ENCODE measurements at regions not wholly inside any gene's neighbourhood (a gene's known extent, or its start where the extent isn't known, plus 50 kb on each side); places are given as distances from the start of the nearest gene placed in this dataset.
"Not testable (repeated sequence)": the region's sequence is repeated elsewhere in the genome, so short reads cannot be mapped to it uniquely, and the experiment has no call there.

- H3K18ac ChIP-seq (ENCODE audit: low read length), result peak overlapping the region; percentile 31
- WGBS, 2 donors (ENCODE audit: extremely low coverage in 2 of 2, insufficient read length in 2 of 2, insufficient replicate concordance in 1 of 2), result no CpG with 5 or more reads among the region's 24 CpGs
- H3K23ac ChIP-seq (ENCODE audit: low read depth, low read length, poor library complexity); H3K27me3 ChIP-seq (ENCODE audit: control insufficient read depth in 3 of 3, insufficient read depth in 3 of 3, low read depth in 1 of 3, low read length in 3 of 3); H3K9me3 ChIP-seq (replicated peaks in 1 of 2; ENCODE audit: control insufficient read depth in 2 of 2, insufficient read depth in 1 of 2, low read depth in 1 of 2, low read length in 2 of 2); H3K4ac ChIP-seq (ENCODE audit: low read length); H3K4me2 ChIP-seq (ENCODE audit: insufficient read depth, low read length, poor library complexity, severe bottlenecking); H3K36me3 ChIP-seq (replicated peaks in 1 of 2; ENCODE audit: control insufficient read depth in 2 of 2, insufficient read depth in 2 of 2, low read length in 2 of 2); H3K9ac ChIP-seq (ENCODE audit: low read depth, low read length, poor library complexity); H2BK12ac ChIP-seq (ENCODE audit: low read length); DNase-seq (ENCODE audit: low spot score); H3K4me1 ChIP-seq (ENCODE audit: control insufficient read depth in 2 of 2, insufficient read depth in 1 of 2, low read depth in 1 of 2, low read length in 2 of 2); H2AK5ac ChIP-seq (ENCODE audit: low read depth, low read length); H2BK15ac ChIP-seq (ENCODE audit: low read length); H3K14ac ChIP-seq (ENCODE audit: low read length); H3K4me3 ChIP-seq (ENCODE audit: low read length in 2 of 2); H3K79me1 ChIP-seq (ENCODE audit: low read depth, low read length); H3K27ac ChIP-seq (replicated peaks; ENCODE audit: low read length); H2BK5ac ChIP-seq (ENCODE audit: low read length); H2AFZ ChIP-seq (ENCODE audit: low read length); H2BK120ac ChIP-seq (ENCODE audit: low read depth, low read length); H4K8ac ChIP-seq (ENCODE audit: low read depth, low read length); H4K91ac ChIP-seq (ENCODE audit: low read depth, low read length, poor library complexity): not testable (repeated sequence)
Measured at GRCh38 chr16:9166326-9166993, 75.0 kb downstream of the HAPSTR1 start.

GRCh38 chr16:9169094-9169493, 77.7 kb downstream of the HAPSTR1 start:
- no peak for DNase-seq (ENCODE audit: low spot score)
- Histone ChIP-seq H3K27ac (replicated peaks; ENCODE audit: low read length) (no peak overlapping the region), H2BK12ac (ENCODE audit: low read length) (no peak overlapping the region), H2BK5ac (ENCODE audit: low read length) (no peak overlapping the region), H2BK15ac (ENCODE audit: low read length) (no peak overlapping the region), H3K79me1 (ENCODE audit: low read depth, low read length) (no peaks in the 10 kb centered on the region), H3K4ac (ENCODE audit: low read length) (no peak overlapping the region), H4K91ac (ENCODE audit: low read depth, low read length, poor library complexity) (no peak overlapping the region), H3K9ac (ENCODE audit: low read depth, low read length, poor library complexity) (no peak overlapping the region), H3K4me1 (ENCODE audit: control insufficient read depth in 2 of 2, insufficient read depth in 1 of 2, low read depth in 1 of 2, low read length in 2 of 2) (no peaks in the 10 kb centered on the region), H4K8ac (ENCODE audit: low read depth, low read length) (no peak overlapping the region), H3K9me3 (replicated peaks in 1 of 2; ENCODE audit: control insufficient read depth in 2 of 2, insufficient read depth in 1 of 2, low read depth in 1 of 2, low read length in 2 of 2) (peaks cover 0 to 4% of the 10 kb centered on the region in 2 donors), H3K14ac (ENCODE audit: low read length) (no peak overlapping the region), H2AK5ac (ENCODE audit: low read depth, low read length) (no peak overlapping the region), H2BK120ac (ENCODE audit: low read depth, low read length) (no peak overlapping the region), H3K4me3 (ENCODE audit: low read length in 2 of 2) (peak overlapping the region in 1 of 2 donors; percentile 64), H3K23ac (ENCODE audit: low read depth, low read length, poor library complexity) (no peak overlapping the region), H3K27me3 (ENCODE audit: control insufficient read depth in 3 of 3, insufficient read depth in 3 of 3, low read depth in 1 of 3, low read length in 3 of 3) (no peaks in the 10 kb centered on the region), H3K4me2 (ENCODE audit: insufficient read depth, low read length, poor library complexity, severe bottlenecking) (no peak overlapping the region), H3K36me3 (replicated peaks in 1 of 2; ENCODE audit: control insufficient read depth in 2 of 2, insufficient read depth in 2 of 2, low read length in 2 of 2) (no peaks in the 10 kb centered on the region), H2AFZ (ENCODE audit: low read length) (no peak overlapping the region), H3K18ac (ENCODE audit: low read length) (no peak overlapping the region)
- no CpG with 5 or more reads among the region's 7 CpGs for WGBS, 2 donors (ENCODE audit: extremely low coverage in 2 of 2, insufficient read length in 2 of 2, insufficient replicate concordance in 1 of 2)

GRCh38 chr16:9170470-9170869, 79.0 kb downstream of the HAPSTR1 start:
- Histone ChIP-seq H2AK5ac (ENCODE audit: low read depth, low read length) (no peak overlapping the region), H2BK5ac (ENCODE audit: low read length) (no peak overlapping the region), H3K27me3 (ENCODE audit: control insufficient read depth in 3 of 3, insufficient read depth in 3 of 3, low read depth in 1 of 3, low read length in 3 of 3) (no peaks in the 10 kb centered on the region), H2BK120ac (ENCODE audit: low read depth, low read length) (no peak overlapping the region), H4K8ac (ENCODE audit: low read depth, low read length) (no peak overlapping the region), H3K9ac (ENCODE audit: low read depth, low read length, poor library complexity) (no peak overlapping the region), H3K18ac (ENCODE audit: low read length) (no peak overlapping the region), H3K27ac (replicated peaks; ENCODE audit: low read length) (no peak overlapping the region), H3K9me3 (replicated peaks in 1 of 2; ENCODE audit: control insufficient read depth in 2 of 2, insufficient read depth in 1 of 2, low read depth in 1 of 2, low read length in 2 of 2) (peaks cover 0 to 2% of the 10 kb centered on the region in 2 donors), H3K14ac (ENCODE audit: low read length) (no peak overlapping the region), H3K23ac (ENCODE audit: low read depth, low read length, poor library complexity) (peak overlapping the region; percentile 49), H3K4me1 (ENCODE audit: control insufficient read depth in 2 of 2, insufficient read depth in 1 of 2, low read depth in 1 of 2, low read length in 2 of 2) (no peaks in the 10 kb centered on the region), H2AFZ (ENCODE audit: low read length) (no peak overlapping the region), H3K4me2 (ENCODE audit: insufficient read depth, low read length, poor library complexity, severe bottlenecking) (no peak overlapping the region), H3K36me3 (replicated peaks in 1 of 2; ENCODE audit: control insufficient read depth in 2 of 2, insufficient read depth in 2 of 2, low read length in 2 of 2) (no peaks in the 10 kb centered on the region), H2BK12ac (ENCODE audit: low read length) (no peak overlapping the region), H3K4ac (ENCODE audit: low read length) (no peak overlapping the region), H2BK15ac (ENCODE audit: low read length) (no peak overlapping the region), H3K79me1 (ENCODE audit: low read depth, low read length) (no peaks in the 10 kb centered on the region), H4K91ac (ENCODE audit: low read depth, low read length, poor library complexity) (no peak overlapping the region), H3K4me3 (ENCODE audit: low read length in 2 of 2) (no peak overlapping the region)
- no CpG with 5 or more reads among the region's 12 CpGs for WGBS, 2 donors (ENCODE audit: extremely low coverage in 2 of 2, insufficient read length in 2 of 2, insufficient replicate concordance in 1 of 2)
- no peak for DNase-seq (ENCODE audit: low spot score)

- no peak overlapping the region for H3K27ac ChIP-seq (replicated peaks; ENCODE audit: low read length)
- DNase-seq (ENCODE audit: low spot score), result no peak
Measured at GRCh38 chr16:9176547-9177418, 85.3 kb downstream of the HAPSTR1 start.

More at GRCh38 chr16:9176547-9177418, 85.3 kb downstream of the HAPSTR1 start:
- Histone ChIP-seq H4K91ac (ENCODE audit: low read depth, low read length, poor library complexity) (no peak overlapping the region), H3K18ac (ENCODE audit: low read length) (no peak overlapping the region), H2BK5ac (ENCODE audit: low read length) (no peak overlapping the region), H2BK120ac (ENCODE audit: low read depth, low read length) (no peak overlapping the region), H2AK5ac (ENCODE audit: low read depth, low read length) (no peak overlapping the region), H4K8ac (ENCODE audit: low read depth, low read length) (no peak overlapping the region), H3K27me3 (ENCODE audit: control insufficient read depth in 3 of 3, insufficient read depth in 3 of 3, low read depth in 1 of 3, low read length in 3 of 3) (no peaks in the 10 kb centered on the region), H3K23ac (ENCODE audit: low read depth, low read length, poor library complexity) (no peak overlapping the region), H2BK12ac (ENCODE audit: low read length) (no peak overlapping the region), H3K9me3 (replicated peaks in 1 of 2; ENCODE audit: control insufficient read depth in 2 of 2, insufficient read depth in 1 of 2, low read depth in 1 of 2, low read length in 2 of 2) (no peaks in the 10 kb centered on the region), H3K36me3 (replicated peaks in 1 of 2; ENCODE audit: control insufficient read depth in 2 of 2, insufficient read depth in 2 of 2, low read length in 2 of 2) (no peaks in the 10 kb centered on the region), H3K79me1 (ENCODE audit: low read depth, low read length) (no peaks in the 10 kb centered on the region), H3K4ac (ENCODE audit: low read length) (no peak overlapping the region), H2AFZ (ENCODE audit: low read length) (no peak overlapping the region), H3K4me3 (ENCODE audit: low read length in 2 of 2) (no peak overlapping the region), H3K4me2 (ENCODE audit: insufficient read depth, low read length, poor library complexity, severe bottlenecking) (no peak overlapping the region), H3K14ac (ENCODE audit: low read length) (no peak overlapping the region), H3K9ac (ENCODE audit: low read depth, low read length, poor library complexity) (no peak overlapping the region), H2BK15ac (ENCODE audit: low read length) (no peak overlapping the region), H3K4me1 (ENCODE audit: control insufficient read depth in 2 of 2, insufficient read depth in 1 of 2, low read depth in 1 of 2, low read length in 2 of 2) (no peaks in the 10 kb centered on the region)
- WGBS, 2 donors (ENCODE audit: extremely low coverage in 2 of 2, insufficient read length in 2 of 2, insufficient replicate concordance in 1 of 2), result no CpG with 5 or more reads among the region's 9 CpGs

Data from neuronal stem cell (in vitro differentiated cells).